BLaER1 (cell line): ENCODE measurements at regions not wholly inside any gene's neighbourhood (a gene's known extent, or its start where the extent isn't known, plus 50 kb on each side); places are given as distances from the start of the nearest gene placed in this dataset.

Source experiments
- H3K27ac ChIP-seq: shearing (Covaris generic); formaldehyde crosslinking; 2 replicates; pipeline ENCODE4 v1.8.1; 2022
- H3K27me3 ChIP-seq: shearing (Covaris generic); formaldehyde crosslinking; 2 replicates; pipeline ENCODE4 v1.8.1; 2022
- H3K36me3 ChIP-seq: shearing (Covaris generic); formaldehyde crosslinking; 2 replicates; pipeline ENCODE4 v1.8.1; 2022
- H3K4me1 ChIP-seq: shearing (Covaris generic); formaldehyde crosslinking; 2 replicates; pipeline ENCODE4 v1.8.1; 2022
- H3K4me2 ChIP-seq: shearing (Covaris generic); formaldehyde crosslinking; 2 replicates; pipeline ENCODE4 v1.8.1; 2022
- H3K4me3 ChIP-seq: shearing (Covaris generic); formaldehyde crosslinking; 2 replicates; pipeline ENCODE4 v1.8.1; 2022
- H3K9ac ChIP-seq: shearing (Covaris generic); formaldehyde crosslinking; 2 replicates; pipeline ENCODE4 v1.8.1; 2022
- H3K9me3 ChIP-seq: shearing (Covaris generic); formaldehyde crosslinking; 2 replicates; pipeline ENCODE4 v1.8.1; 2022
- H4K20me1 ChIP-seq: shearing (Covaris generic); formaldehyde crosslinking; 2 replicates; pipeline ENCODE4 v1.8.1; 2022
- Cebpa-rat ChIP-seq: shearing (Covaris generic); IDR thresholded peaks from 2 replicates; pipeline ENCODE4 v1.8.1; 2022

DNA sequence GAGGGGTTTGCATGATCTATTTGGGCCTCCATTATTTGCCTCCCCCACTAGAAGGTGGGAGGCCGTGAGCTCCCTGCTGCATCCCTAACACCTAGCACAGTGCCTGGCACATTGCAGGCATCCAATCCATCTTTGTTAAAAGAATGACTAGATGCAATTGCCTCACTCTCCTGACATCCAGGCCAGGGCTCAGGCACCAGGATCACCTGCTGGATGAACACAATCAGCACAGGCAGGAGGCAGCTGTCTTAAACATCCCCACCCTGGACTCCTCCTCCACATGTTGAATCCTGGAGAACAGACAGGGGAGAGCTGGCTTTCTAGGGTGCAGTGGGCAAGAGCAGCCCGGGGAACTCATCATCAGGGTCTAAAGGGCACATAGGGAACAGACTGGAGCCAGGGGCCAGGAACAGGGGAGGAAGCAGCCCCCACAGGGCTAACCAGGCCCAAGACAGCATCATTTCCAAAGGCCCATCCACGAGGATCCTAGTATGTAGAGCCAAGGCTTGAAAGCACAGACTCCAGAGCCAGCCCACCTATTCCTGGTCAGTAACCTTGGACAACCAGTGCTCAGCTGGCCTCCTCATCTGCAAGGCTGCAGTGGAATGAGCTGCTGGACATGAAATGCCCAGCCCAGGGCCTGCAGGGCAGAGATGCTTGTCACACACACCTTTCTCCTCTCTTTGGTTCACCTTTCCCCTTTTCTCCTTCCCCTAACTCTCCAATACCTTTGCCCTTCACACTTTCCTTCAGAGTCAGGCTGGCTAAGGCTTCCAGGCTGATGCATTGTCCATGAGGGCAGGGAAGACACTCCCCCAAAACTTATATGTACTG is 254.4 kb upstream of the TLE3 start:
- Histone ChIP-seq H3K4me1 (peaks cover 23% of the 10 kb centered on the region), H3K4me2 (no peak overlapping the region), H3K4me3 (no peak overlapping the region), H3K36me3 (no peaks in the 10 kb centered on the region), H3K9me3 (no peaks in the 10 kb centered on the region), H3K27ac (no peak overlapping the region), H4K20me1 (no peaks in the 10 kb centered on the region), H3K9ac (no peak overlapping the region), H3K27me3 (peaks cover 14% of the 10 kb centered on the region; the same call in 1 of the 2 replicates)
- no peak for TF ChIP-seq Cebpa-rat

GRCh38 chr15:70351391-70351790 is 253.7 kb upstream of the TLE3 start:
- peaks cover 23% of the 10 kb centered on the region for H3K4me1 ChIP-seq
- no peaks in the 10 kb centered on the region for H3K36me3 ChIP-seq
- H3K27ac ChIP-seq: no peak overlapping the region
- H3K4me3 ChIP-seq: no peak overlapping the region
- H4K20me1 ChIP-seq: no peaks in the 10 kb centered on the region
- peaks cover 14% of the 10 kb centered on the region; the same call in 1 of the 2 replicates for H3K27me3 ChIP-seq
- H3K9me3 ChIP-seq: no peaks in the 10 kb centered on the region
- H3K9ac ChIP-seq: no peak overlapping the region
- TF ChIP-seq Cebpa-rat: no peak
- no peak overlapping the region for H3K4me2 ChIP-seq

DNA sequence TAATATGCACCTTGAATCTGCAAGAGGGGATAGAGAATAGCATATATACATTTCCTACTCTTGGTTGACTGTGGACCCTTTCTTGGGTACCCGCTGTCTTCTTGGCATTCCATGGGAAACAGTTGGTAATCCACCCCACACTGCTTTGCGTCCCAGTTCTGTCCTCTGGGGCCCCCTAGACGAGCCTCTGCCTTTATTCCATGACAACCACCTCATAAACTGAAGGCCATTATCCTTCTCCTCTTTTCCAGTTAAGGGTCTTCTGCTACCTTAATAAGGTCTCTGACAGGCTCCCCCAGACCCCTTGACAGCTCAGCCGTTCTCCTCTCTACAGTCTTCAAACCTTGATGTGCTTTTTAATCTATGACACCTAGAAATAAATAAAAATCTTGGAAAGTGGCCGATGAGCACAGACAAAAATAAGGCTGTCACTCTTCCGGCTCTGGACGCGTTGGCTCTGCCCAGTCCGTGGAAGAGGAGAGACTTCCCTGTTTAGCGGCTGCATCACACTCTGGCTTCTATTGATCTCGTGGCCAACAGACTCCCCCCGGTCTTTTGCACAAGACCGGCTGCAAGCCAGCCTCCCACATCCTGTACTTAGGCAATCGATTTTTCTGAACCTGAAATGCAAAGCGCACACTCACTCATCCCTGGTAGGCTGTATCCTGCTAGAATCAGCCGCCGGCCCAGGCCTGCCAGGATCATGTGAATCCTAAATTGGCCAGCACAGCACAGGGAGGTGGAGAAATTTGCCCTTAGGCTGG is 251.0 kb upstream of the TLE3 start:
- no peak for TF ChIP-seq Cebpa-rat
- no peaks in the 10 kb centered on the region for H3K9me3 ChIP-seq
- no peak overlapping the region for H3K4me3 ChIP-seq
- no peaks in the 10 kb centered on the region for H3K36me3 ChIP-seq
- no peaks in the 10 kb centered on the region for H4K20me1 ChIP-seq
- H3K27me3 ChIP-seq: peaks cover 14% of the 10 kb centered on the region; the same call in 1 of the 2 replicates
- H3K27ac ChIP-seq: no peak overlapping the region
- peak overlapping the region; percentile 44 for H3K4me2 ChIP-seq
- H3K4me1 ChIP-seq: peaks cover 23% of the 10 kb centered on the region
- H3K9ac ChIP-seq: no peak overlapping the region

- Histone ChIP-seq H4K20me1 (no peaks in the 10 kb centered on the region), H3K4me1 (peaks cover 23% of the 10 kb centered on the region), H3K4me3 (no peak overlapping the region), H3K9ac (no peak overlapping the region), H3K4me2 (peak overlapping the region; percentile 20), H3K9me3 (no peaks in the 10 kb centered on the region), H3K36me3 (no peaks in the 10 kb centered on the region), H3K27ac (no peak overlapping the region), H3K27me3 (peaks cover 14% of the 10 kb centered on the region; the same call in 1 of the 2 replicates)
- TF ChIP-seq Cebpa-rat: no peak
Measured at GRCh38 chr15:70348226-70348543, 250.5 kb upstream of the TLE3 start.

DNA sequence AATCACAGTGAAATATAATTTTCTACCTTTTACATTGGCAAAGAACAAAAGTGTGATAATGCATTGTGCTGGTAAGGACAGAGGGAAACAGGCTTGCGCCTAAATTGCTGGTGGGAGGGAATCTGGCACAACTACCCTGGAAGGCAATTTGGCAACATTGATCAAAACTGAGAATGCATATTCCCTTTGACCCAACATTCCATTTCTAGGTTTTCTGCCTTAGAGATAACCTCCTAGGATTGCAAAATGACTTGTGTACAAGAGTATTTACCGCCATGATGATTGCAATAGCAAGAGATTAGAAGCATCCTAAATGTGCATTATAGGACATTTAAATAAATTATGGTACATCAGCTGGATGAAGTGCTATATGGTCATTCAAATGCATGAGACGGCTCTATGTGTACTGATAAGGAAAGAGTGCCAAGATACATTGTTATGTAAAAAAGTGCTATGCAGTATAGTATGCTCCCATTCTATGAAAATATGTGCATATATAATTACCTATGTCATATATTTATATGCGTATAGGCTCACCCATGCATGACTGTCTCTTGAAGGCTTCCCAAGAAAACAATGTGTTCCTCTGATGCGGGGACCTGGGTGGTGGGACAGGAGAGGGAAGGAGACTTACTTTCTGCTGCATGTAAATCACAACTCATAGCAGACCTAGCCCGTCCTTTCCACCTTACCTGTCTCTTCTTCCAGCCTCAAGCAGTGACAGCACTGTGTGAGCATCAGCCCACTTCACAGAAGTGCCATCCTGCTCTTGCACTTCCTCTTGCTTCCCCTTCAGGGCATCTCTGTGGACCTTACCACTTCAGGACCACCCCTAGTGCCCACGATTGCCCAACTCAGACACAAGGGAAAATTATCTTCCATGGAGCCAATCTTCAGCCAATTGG is 249.9 kb upstream of the TLE3 start:
- H3K9me3 ChIP-seq: no peaks in the 10 kb centered on the region
- H3K27ac ChIP-seq: no peak overlapping the region
- no peak overlapping the region for H3K4me3 ChIP-seq
- no peak for TF ChIP-seq Cebpa-rat
- no peaks in the 10 kb centered on the region for H4K20me1 ChIP-seq
- H3K4me2 ChIP-seq: peak overlapping the region; percentile 20
- no peak overlapping the region for H3K9ac ChIP-seq
- H3K27me3 ChIP-seq: peaks cover 14% of the 10 kb centered on the region; the same call in 1 of the 2 replicates
- H3K36me3 ChIP-seq: no peaks in the 10 kb centered on the region
- H3K4me1 ChIP-seq: peaks cover 23% of the 10 kb centered on the region

DNA sequence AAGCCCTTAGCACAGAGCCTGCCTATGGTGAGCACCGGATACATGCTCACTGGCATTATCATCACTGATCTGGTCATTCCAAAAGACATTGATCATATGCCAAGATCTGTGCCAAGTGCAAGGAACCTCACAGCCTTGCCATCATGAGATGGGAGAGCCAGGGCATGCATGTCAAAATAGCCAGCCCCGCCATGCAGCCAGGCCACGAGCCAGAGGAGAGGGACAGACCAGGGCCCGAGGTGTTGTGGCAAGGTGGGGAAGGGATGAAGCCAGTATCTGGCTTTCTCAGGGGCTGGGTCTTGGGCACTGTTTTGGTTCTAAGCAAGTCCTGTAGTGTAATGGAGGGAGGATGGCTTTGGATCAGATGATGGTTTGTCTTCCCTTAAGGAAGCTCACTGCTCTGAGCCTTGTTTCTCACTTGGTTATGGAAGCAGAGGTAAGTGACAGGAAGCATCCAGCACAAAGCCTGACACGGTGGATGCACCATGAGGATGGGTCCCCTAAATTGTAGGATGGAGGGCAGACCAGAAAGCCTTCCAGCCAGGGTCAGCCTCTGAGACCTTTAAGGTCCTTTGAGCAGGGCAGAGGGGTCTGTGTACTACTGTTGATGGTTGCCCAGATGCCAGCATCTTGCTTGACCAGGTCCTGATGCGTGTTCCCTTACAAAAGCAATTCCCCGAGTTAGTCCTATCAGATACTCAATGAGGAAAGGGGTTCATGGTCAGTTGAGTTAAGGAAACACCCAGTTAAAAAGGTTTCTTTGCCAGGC is 247.7 kb upstream of the TLE3 start:
- no peak overlapping the region for H3K4me2 ChIP-seq

DNA sequence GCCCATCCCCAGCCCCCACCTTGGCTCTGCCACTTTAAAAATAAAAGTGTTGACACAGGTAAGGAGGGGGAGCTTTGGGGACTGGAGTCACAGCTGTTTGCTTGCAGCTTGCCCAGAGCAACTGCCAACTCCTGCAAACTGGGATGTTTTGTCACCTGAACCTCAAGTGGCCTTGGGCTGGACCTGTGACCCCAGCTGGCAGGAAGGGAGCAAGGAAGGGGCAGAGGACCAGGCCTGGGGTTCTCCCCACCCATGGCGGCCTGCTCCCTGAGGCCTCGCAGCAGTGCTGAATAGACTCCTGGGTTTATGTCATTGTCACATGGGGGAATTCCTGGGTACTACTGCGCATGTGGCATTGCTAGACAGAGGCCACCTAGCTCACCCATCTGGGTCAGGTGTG is 246.9 kb upstream of the TLE3 start:
- peaks cover 21% of the 10 kb centered on the region for H3K4me1 ChIP-seq
- H4K20me1 ChIP-seq: no peaks in the 10 kb centered on the region
- no peak for TF ChIP-seq Cebpa-rat
- H3K4me3 ChIP-seq: no peak overlapping the region
- no peak overlapping the region for H3K9ac ChIP-seq
- H3K36me3 ChIP-seq: no peaks in the 10 kb centered on the region
- H3K4me2 ChIP-seq: no peak overlapping the region
- H3K9me3 ChIP-seq: no peaks in the 10 kb centered on the region
- H3K27me3 ChIP-seq: peaks cover 14% of the 10 kb centered on the region; the same call in 1 of the 2 replicates
- no peak overlapping the region for H3K27ac ChIP-seq

More for the DNA sequence above, 247.7 kb upstream of the TLE3 start:
- Histone ChIP-seq H3K36me3 (no peaks in the 10 kb centered on the region), H3K27ac (no peak overlapping the region), H3K9me3 (no peaks in the 10 kb centered on the region), H3K9ac (no peak overlapping the region), H3K27me3 (peaks cover 14% of the 10 kb centered on the region; the same call in 1 of the 2 replicates), H4K20me1 (no peaks in the 10 kb centered on the region), H3K4me1 (peaks cover 23% of the 10 kb centered on the region), H3K4me3 (no peak overlapping the region)
- TF ChIP-seq Cebpa-rat: no peak

GRCh38 chr15:70343961-70344621 is 246.4 kb upstream of the TLE3 start:
- Histone ChIP-seq H3K27me3 (peaks cover 13% of the 10 kb centered on the region; the same call in 1 of the 2 replicates), H3K9ac (no peak overlapping the region), H3K27ac (no peak overlapping the region), H3K4me1 (peaks cover 15% of the 10 kb centered on the region), H3K36me3 (no peaks in the 10 kb centered on the region), H3K4me3 (no peak overlapping the region), H3K9me3 (no peaks in the 10 kb centered on the region), H4K20me1 (no peaks in the 10 kb centered on the region), H3K4me2 (no peak overlapping the region)
- TF ChIP-seq Cebpa-rat: no peak
